A549 (cell line): ENCODE measurements at regions not wholly inside any gene's neighbourhood (a gene's known extent, or its start where the extent isn't known, plus 50 kb on each side); places are given as distances from the start of the nearest gene placed in this dataset.

Experiments used
- ATAC-seq, 2 experiments: fragments of 200-7000 bp in 1 of 2; fragments of >200 bp in 1 of 2; cut with Nextera tagmentation in 1 of 2; cut with Tn5 transposase in 1 of 2; 3 replicates each; pipeline versions ENCODE4 v1.8.0 to v1.9.1; 2018 to 2020; ENCODE audit warnings: mild to moderate bottlenecking in 1 of 2, moderate library complexity in 1 of 2
- CTCF ChIA-PET: fragments of 300-600 bp; sonication (Branson Sonifier 250); formaldehyde crosslinking; extraction: SDS; loops from one replicate; lab custom pipeline; 2021; ENCODE audit warnings: antibody characterized with exemption, inconsistent platforms; lab: Yijun Ruan, JAX
- POLR2A ChIA-PET: fragments of 350-600 bp; formaldehyde crosslinking; extraction: SDS; loops from one replicate; lab custom pipeline; 2021; ENCODE audit warnings: antibody characterized with exemption, inconsistent platforms; lab: Yijun Ruan, JAX
- DNase-seq, 2 experiments: peaks; one replicate each; pipeline versions ENCODE4 v3.0.0 to v3.0.0-alpha.2; 2011 to 2016; ENCODE audit warnings: low read depth in 1 of 2, low spot score in 1 of 2
- FAIRE-seq: peaks from 2 replicates; lab custom pipeline; 2011; peaks lifted over from hg19 to GRCh38; lab: Jason Lieb, UNC
- H3K27ac ChIP-seq, 2 experiments: fragments of >200 bp; sonication (Bioruptor Twin); formaldehyde crosslinking; 3 replicates each; pipeline ENCODE4 v1.5.1; 2016 to 2017
- H3K4me1 ChIP-seq: fragments of >200 bp; sonication (Bioruptor Twin); formaldehyde crosslinking; 3 replicates; pipeline ENCODE4 v1.6.1; 2016
- H3K4me2 ChIP-seq: fragments of >200 bp; sonication (Bioruptor Twin); formaldehyde crosslinking; 3 replicates; pipeline ENCODE4 v1.6.1; 2016
- H3K4me3 ChIP-seq: fragments of >200 bp; sonication (Bioruptor Twin); formaldehyde crosslinking; 3 replicates; pipeline ENCODE4 v1.5.1; 2016
- H3K9me3 ChIP-seq: fragments of >200 bp; sonication (Bioruptor Twin); formaldehyde crosslinking; 3 replicates; pipeline ENCODE4 v1.6.1; 2016
- BHLHE40 ChIP-seq: IDR thresholded peaks from 2 replicates; pipeline ENCODE4 v1.6.1; 2012; ENCODE audit warnings: low read depth, low read length, inconsistent platforms
- CBX2 ChIP-seq: fragments of 200-600 bp; sonication (generic); IDR thresholded peaks from 2 replicates; pipeline ENCODE4 v1.6.1; 2016; ENCODE audit warnings: low read depth, mild to moderate bottlenecking, borderline replicate concordance
- CBX8 ChIP-seq: fragments of 200-600 bp; sonication (generic); IDR thresholded peaks from 2 replicates; pipeline ENCODE4 v1.6.1; 2016
- CHD2 ChIP-seq: fragments of 150-350 bp; IDR thresholded peaks from 2 replicates; pipeline ENCODE4 v1.6.1; 2014; ENCODE audit warnings: low read length; ENCODE audit not compliant: partially characterized antibody
- EP300 ChIP-seq, 2 experiments: fragments of >200 bp; sonication (Bioruptor Twin); formaldehyde crosslinking; IDR thresholded peaks; 2 replicates in 1 of 2; 3 replicates in 1 of 2; pipeline ENCODE4 v1.6.1; 2016 to 2017
- FOXS1 ChIP-seq: fragments of 250-450 bp; sonication (Bioruptor Pico); IDR thresholded peaks from 2 replicates; pipeline ENCODE4 v1.5.0; 2020; ENCODE audit warnings: mild to moderate bottlenecking, moderate library complexity
- GATA3 ChIP-seq: IDR thresholded peaks from 2 replicates; pipeline ENCODE4 v1.6.1; 2012; ENCODE audit warnings: borderline replicate concordance
- HEYL ChIP-seq: fragments of 250-450 bp; sonication (Bioruptor Pico); IDR thresholded peaks from 2 replicates; pipeline ENCODE4 v1.8.0; 2021; ENCODE audit warnings: mild to moderate bottlenecking, moderate library complexity
- HOXB5 ChIP-seq: fragments of 250-450 bp; sonication (Bioruptor Pico); IDR thresholded peaks from 2 replicates; pipeline ENCODE4 v1.5.0; 2020; ENCODE audit warnings: mild to moderate bottlenecking, moderate library complexity
- JUN ChIP-seq, 2 experiments: fragments of >200 bp; sonication (Bioruptor Twin); formaldehyde crosslinking; IDR thresholded peaks; 2 replicates in 1 of 2; 3 replicates in 1 of 2; pipeline ENCODE4 v1.6.1; 2016 to 2017
- JUNB ChIP-seq: fragments of >200 bp; sonication (Bioruptor Twin); formaldehyde crosslinking; IDR thresholded peaks from 2 replicates; pipeline ENCODE4 v1.6.1; 2016
- MAX ChIP-seq: IDR thresholded peaks from 2 replicates; pipeline ENCODE4 v1.6.1; 2012
- MAZ ChIP-seq: fragments of 150-350 bp; IDR thresholded peaks from 2 replicates; pipeline ENCODE4 v1.6.1; 2014; ENCODE audit warnings: antibody characterized with exemption, low read depth, low read length, borderline replicate concordance
- NFE2L2 ChIP-seq: fragments of 150-350 bp; conservative IDR thresholded peaks from 2 replicates; pipeline ENCODE4 v1.6.1; 2014; ENCODE audit warnings: low read length
- NPAS2 ChIP-seq: fragments of 250-450 bp; sonication (Bioruptor Pico); IDR thresholded peaks from 2 replicates; pipeline ENCODE4 v1.8.0; 2022; ENCODE audit warnings: mild to moderate bottlenecking, moderate library complexity, borderline replicate concordance
- NR3C1 ChIP-seq: fragments of >200 bp; sonication (Bioruptor Twin); formaldehyde crosslinking; IDR thresholded peaks from 3 replicates; pipeline ENCODE4 v1.6.1; 2017
- PHF8 ChIP-seq: fragments of 200-600 bp; sonication (generic); IDR thresholded peaks from 2 replicates; pipeline ENCODE4 v1.6.1; 2016; ENCODE audit warnings: low read depth, mild to moderate bottlenecking, antibody characterized with exemption, moderate library complexity, borderline replicate concordance
- RAD21 ChIP-seq, 2 experiments: fragments of >200 bp in 1 of 2; sonication (Bioruptor Twin) in 1 of 2; formaldehyde crosslinking in 1 of 2; IDR thresholded peaks in 1 of 2; conservative IDR thresholded peaks in 1 of 2; 2 replicates in 1 of 2; 3 replicates in 1 of 2; pipeline ENCODE4 v1.6.1; 2012 to 2018; ENCODE audit warnings: inconsistent platforms in 1 of 2
- RARB ChIP-seq: fragments of 250-450 bp; sonication (Bioruptor Pico); IDR thresholded peaks from 2 replicates; pipeline ENCODE4 v1.8.0; 2021; ENCODE audit warnings: mild to moderate bottlenecking, moderate library complexity
- REST ChIP-seq: fragments of 200-600 bp; sonication (generic); IDR thresholded peaks from 2 replicates; pipeline ENCODE4 v1.6.1; 2016; ENCODE audit warnings: antibody characterized with exemption, mild to moderate bottlenecking, moderate library complexity
- RFX5 ChIP-seq: fragments of 450-650 bp; IDR thresholded peaks from 2 replicates; pipeline ENCODE4 v1.7.1; 2014; ENCODE audit warnings: antibody characterized with exemption, mild to moderate bottlenecking, moderate library complexity
- RNF2 ChIP-seq: fragments of 200-600 bp; sonication (generic); IDR thresholded peaks from 2 replicates; pipeline ENCODE4 v1.6.1; 2016; ENCODE audit warnings: low read depth, mild to moderate bottlenecking, antibody characterized with exemption, moderate library complexity, borderline replicate concordance
- ZNF302 ChIP-seq: fragments of 250-450 bp; sonication (Bioruptor Pico); IDR thresholded peaks from 2 replicates; pipeline ENCODE4 v1.9.0; 2021; ENCODE audit warnings: inconsistent platforms, mild to moderate bottlenecking, moderate library complexity
- ZSCAN20 ChIP-seq: fragments of 250-450 bp; sonication (Bioruptor Pico); IDR thresholded peaks from 2 replicates; pipeline ENCODE4 v1.8.0; 2022; ENCODE audit warnings: mild to moderate bottlenecking, moderate library complexity
- WGBS: methylation state at CpG from one replicate; pipeline ENCODE4 v1.1.6; 2017; ENCODE audit errors: missing lambda C conversion rate; 5-methylcytosine and 5-hydroxymethylcytosine counted together
- TF ChIP-seq, protein P1 (sequence below): fragments of >200 bp; sonication (Bioruptor Twin); formaldehyde crosslinking; IDR thresholded peaks from 2 replicates; pipeline ENCODE4 v1.6.1; 2016
- TF ChIP-seq, protein P2 (sequence below): fragments of 150-350 bp; IDR thresholded peaks from 2 replicates; pipeline ENCODE4 v1.6.1; 2014; ENCODE audit warnings: low read depth, mild to moderate bottlenecking, low read length
- TF ChIP-seq, protein P3 (sequence below): fragments of >200 bp; sonication (Bioruptor Twin); formaldehyde crosslinking; IDR thresholded peaks from 3 replicates; pipeline ENCODE4 v1.6.1; 2016

DNA sequence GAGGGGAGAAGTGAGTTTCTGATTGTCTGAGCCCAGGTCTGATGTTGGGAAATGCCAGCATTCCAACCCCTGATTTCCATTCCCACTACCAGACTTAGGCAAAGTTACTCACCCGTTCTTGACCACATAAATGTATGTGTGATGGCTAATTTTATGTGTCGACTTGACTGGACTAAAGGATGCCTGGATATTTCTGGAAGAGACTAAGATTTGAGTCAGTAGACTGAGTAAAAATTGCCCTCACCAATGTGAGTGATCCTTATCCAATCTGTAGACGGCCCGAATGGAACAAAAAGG lies 95.8 kb upstream of the TAB2 start:
- no peaks in the 10 kb centered on the region for H3K9me3 ChIP-seq
- ChIA-PET CTCF (no interaction called here), POLR2A (no interaction called here)
- 85% methylated on average over 4 of the region's 4 CpGs for WGBS
- FAIRE-seq: no peak
- no peak overlapping the region for H3K4me3 ChIP-seq
- H3K27ac ChIP-seq: no peak overlapping the region
- H3K4me2 ChIP-seq: no peak overlapping the region
- no peak for ATAC-seq
- no peaks in the 10 kb centered on the region for H3K4me1 ChIP-seq
- DNase-seq: no peak
- TF ChIP-seq JUNB (no peak), BHLHE40 (no peak), HEYL (CRISPR knock-in tag) (no peak), FOXS1 (no peak), CBX2 (no peak), EP300 (IDR thresholded peaks at IDR 0.05) (no peak), REST (no peak), ZNF302 (CRISPR knock-in tag) (no peak), MAZ (no peak), MAX (no peak), JUN (IDR thresholded peaks at IDR 0.05) (no peak), HOXB5 (CRISPR knock-in tag) (no peak), RAD21 (conservative IDR thresholded peaks at IDR 0.05 in 1 of 2, IDR thresholded peaks at IDR 0.05 in 1 of 2) (no peak), NFE2L2 (no peak), NPAS2 (CRISPR knock-in tag) (no peak), ZSCAN20 (CRISPR knock-in tag) (no peak)
- TF ChIP-seq, protein P1, sequence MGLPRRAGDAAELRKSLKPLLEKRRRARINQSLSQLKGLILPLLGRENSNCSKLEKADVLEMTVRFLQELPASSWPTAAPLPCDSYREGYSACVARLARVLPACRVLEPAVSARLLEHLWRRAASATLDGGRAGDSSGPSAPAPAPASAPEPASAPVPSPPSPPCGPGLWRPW: no peak
- TF ChIP-seq, protein P2, sequence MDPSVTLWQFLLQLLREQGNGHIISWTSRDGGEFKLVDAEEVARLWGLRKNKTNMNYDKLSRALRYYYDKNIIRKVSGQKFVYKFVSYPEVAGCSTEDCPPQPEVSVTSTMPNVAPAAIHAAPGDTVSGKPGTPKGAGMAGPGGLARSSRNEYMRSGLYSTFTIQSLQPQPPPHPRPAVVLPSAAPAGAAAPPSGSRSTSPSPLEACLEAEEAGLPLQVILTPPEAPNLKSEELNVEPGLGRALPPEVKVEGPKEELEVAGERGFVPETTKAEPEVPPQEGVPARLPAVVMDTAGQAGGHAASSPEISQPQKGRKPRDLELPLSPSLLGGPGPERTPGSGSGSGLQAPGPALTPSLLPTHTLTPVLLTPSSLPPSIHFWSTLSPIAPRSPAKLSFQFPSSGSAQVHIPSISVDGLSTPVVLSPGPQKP: no peak
- TF ChIP-seq, protein P3, sequence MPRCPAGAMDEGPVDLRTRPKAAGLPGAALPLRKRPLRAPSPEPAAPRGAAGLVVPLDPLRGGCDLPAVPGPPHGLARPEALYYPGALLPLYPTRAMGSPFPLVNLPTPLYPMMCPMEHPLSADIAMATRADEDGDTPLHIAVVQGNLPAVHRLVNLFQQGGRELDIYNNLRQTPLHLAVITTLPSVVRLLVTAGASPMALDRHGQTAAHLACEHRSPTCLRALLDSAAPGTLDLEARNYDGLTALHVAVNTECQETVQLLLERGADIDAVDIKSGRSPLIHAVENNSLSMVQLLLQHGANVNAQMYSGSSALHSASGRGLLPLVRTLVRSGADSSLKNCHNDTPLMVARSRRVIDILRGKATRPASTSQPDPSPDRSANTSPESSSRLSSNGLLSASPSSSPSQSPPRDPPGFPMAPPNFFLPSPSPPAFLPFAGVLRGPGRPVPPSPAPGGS: no peak

- H3K9me3 ChIP-seq: no peaks in the 10 kb centered on the region
- 64% methylated on average over 4 of the region's 4 CpGs for WGBS
- POLR2A ChIA-PET: interaction anchor here (0.7 kb wide), 1 partner anchor 94 kb away, joined by 4 read pairs; the partner anchor contains the start of gene TAB2
- TF ChIP-seq RARB (CRISPR knock-in tag): no peak
- no peak for TF ChIP-seq CBX8
- TF ChIP-seq RNF2: no peak
- TF ChIP-seq CHD2: no peak
- no peak for TF ChIP-seq RFX5
- no peak for TF ChIP-seq BHLHE40
- no peak for TF ChIP-seq ZSCAN20 (CRISPR knock-in tag)
- no peak for TF ChIP-seq EP300 (IDR thresholded peaks at IDR 0.05)
- no peak for TF ChIP-seq NFE2L2
- TF ChIP-seq JUN (IDR thresholded peaks at IDR 0.05): no peak
- TF ChIP-seq GATA3: no peak
- no peak for TF ChIP-seq CBX2
- TF ChIP-seq FOXS1: no peak
- no peak for TF ChIP-seq HEYL (CRISPR knock-in tag)
- no peak for TF ChIP-seq PHF8
- TF ChIP-seq NR3C1: no peak
- no peaks in the 10 kb centered on the region for H3K4me1 ChIP-seq
- FAIRE-seq (no peak), DNase-seq (no peak), ATAC-seq (no peak)
- H3K4me3 ChIP-seq: no peak overlapping the region
- CTCF ChIA-PET: no interaction called here
- H3K4me2 ChIP-seq: no peak overlapping the region
- H3K27ac ChIP-seq: no peak overlapping the region
Measured at GRCh38 chr6:149223120-149223903, 94.2 kb upstream of the TAB2 start.
